ENCODE measurements at regions not wholly inside any gene's neighbourhood (a gene's known extent, or its start where the extent isn't known, plus 50 kb on each side); places are given as distances from the start of the nearest gene placed in this dataset.

GRCh38 chr7:8380130-8380529, 53.3 kb upstream of the NXPH1 start:
- H2AFZ ChIP-seq (ENCODE audit: insufficient read depth, low read length, poor library complexity) = no peak overlapping the region
- no peak overlapping the region for H4K91ac ChIP-seq (ENCODE audit: low read depth, low read length)
- no peaks in the 10 kb centered on the region for H3K27me3 ChIP-seq (ENCODE audit: insufficient read depth, low read length)
- H3K9me3 ChIP-seq (ENCODE audit: insufficient read depth, low read depth, low read length) = no peaks in the 10 kb centered on the region
- H3K36me3 ChIP-seq (ENCODE audit: control insufficient read depth in 1 of 2, insufficient read depth in 2 of 2, low read length in 2 of 2) = no peaks in the 10 kb centered on the region
- no peak overlapping the region for H3K4ac ChIP-seq (ENCODE audit: low read depth, low read length)
- H2BK120ac ChIP-seq (ENCODE audit: insufficient read depth, low read length, poor library complexity) = no peak overlapping the region
- H3K79me2 ChIP-seq (ENCODE audit: control insufficient read depth, insufficient read depth, low read length, poor library complexity) = no peaks in the 10 kb centered on the region
- no peak overlapping the region for H3K18ac ChIP-seq (ENCODE audit: low read length)
- H3K9ac ChIP-seq (ENCODE audit: low read length) = no peak overlapping the region
- H3K27ac ChIP-seq (ENCODE audit: low read depth, low read length) = no peak overlapping the region
- no peak for DNase-seq
- H3K4me3 ChIP-seq (ENCODE audit: low read depth, low read length) = no peak overlapping the region
- no peak overlapping the region for H2AK5ac ChIP-seq (ENCODE audit: low read length)
- H2BK12ac ChIP-seq (ENCODE audit: low read length) = no peak overlapping the region
- no peak overlapping the region for H3K4me2 ChIP-seq (ENCODE audit: low read length)
- no peaks in the 10 kb centered on the region for H3K79me1 ChIP-seq (ENCODE audit: low read length)
- no peaks in the 10 kb centered on the region for H3K4me1 ChIP-seq (ENCODE audit: control insufficient read depth in 1 of 2, insufficient read depth in 2 of 2, low read length in 2 of 2)
- H3K23ac ChIP-seq (ENCODE audit: low read length) = no peak overlapping the region
- H4K8ac ChIP-seq (ENCODE audit: low read depth, low read length) = no peak overlapping the region
- H2BK5ac ChIP-seq (ENCODE audit: low read depth, low read length, poor library complexity) = no peak overlapping the region
- no CpG with 5 or more reads among the region's 1 CpG for WGBS (ENCODE audit: extremely low coverage, insufficient coverage, insufficient read length)
- H4K12ac ChIP-seq (ENCODE audit: low read depth, low read length) = no peak overlapping the region
- no peak overlapping the region for H3K14ac ChIP-seq (ENCODE audit: low read length)

GRCh38 chr7:8382004-8382730, 51.2 kb upstream of the NXPH1 start:
- Histone ChIP-seq H3K4me1 (ENCODE audit: control insufficient read depth in 1 of 2, insufficient read depth in 2 of 2, low read length in 2 of 2) (no peaks in the 10 kb centered on the region), H3K14ac (ENCODE audit: low read length) (no peak overlapping the region), H3K79me1 (ENCODE audit: low read length) (no peaks in the 10 kb centered on the region), H2BK120ac (ENCODE audit: insufficient read depth, low read length, poor library complexity) (no peak overlapping the region), H2BK5ac (ENCODE audit: low read depth, low read length, poor library complexity) (no peak overlapping the region), H3K4me2 (ENCODE audit: low read length) (no peak overlapping the region), H3K18ac (ENCODE audit: low read length) (no peak overlapping the region), H3K9me3 (ENCODE audit: insufficient read depth, low read depth, low read length) (no peaks in the 10 kb centered on the region), H3K27ac (ENCODE audit: low read depth, low read length) (no peak overlapping the region), H3K79me2 (ENCODE audit: control insufficient read depth, insufficient read depth, low read length, poor library complexity) (no peaks in the 10 kb centered on the region), H3K9ac (ENCODE audit: low read length) (no peak overlapping the region), H2AFZ (ENCODE audit: insufficient read depth, low read length, poor library complexity) (no peak overlapping the region), H3K27me3 (ENCODE audit: insufficient read depth, low read length) (no peaks in the 10 kb centered on the region), H3K4me3 (ENCODE audit: low read depth, low read length) (no peak overlapping the region), H3K4ac (ENCODE audit: low read depth, low read length) (no peak overlapping the region), H3K23ac (ENCODE audit: low read length) (no peak overlapping the region), H4K8ac (ENCODE audit: low read depth, low read length) (no peak overlapping the region), H4K12ac (ENCODE audit: low read depth, low read length) (no peak overlapping the region), H4K91ac (ENCODE audit: low read depth, low read length) (no peak overlapping the region), H2BK12ac (ENCODE audit: low read length) (no peak overlapping the region), H2AK5ac (ENCODE audit: low read length) (no peak overlapping the region), H3K36me3 (ENCODE audit: control insufficient read depth in 1 of 2, insufficient read depth in 2 of 2, low read length in 2 of 2) (no peaks in the 10 kb centered on the region)
- no peak for DNase-seq
- no CpG with 5 or more reads among the region's 4 CpGs for WGBS (ENCODE audit: extremely low coverage, insufficient coverage, insufficient read length)
